Loucy (cell line): ENCODE measurements at regions not wholly inside any gene's neighbourhood (a gene's known extent, or its start where the extent isn't known, plus 50 kb on each side); places are given as distances from the start of the nearest gene placed in this dataset.

Source experiments
- EZH2phosphoT487 ChIP-seq: fragments of 200-600 bp; IDR thresholded peaks from 2 replicates; pipeline ENCODE4 v1.6.1; 2018; ENCODE audit warnings: antibody characterized with exemption, mild to moderate bottlenecking, moderate library complexity, borderline replicate concordance
- TF ChIP-seq, protein P1 (sequence below): fragments of 200-600 bp; sonication (generic); conservative IDR thresholded peaks from 2 replicates; pipeline ENCODE4 v1.5.1; 2014; ENCODE audit warnings: mild to moderate bottlenecking, antibody characterized with exemption, low read length

DNA sequence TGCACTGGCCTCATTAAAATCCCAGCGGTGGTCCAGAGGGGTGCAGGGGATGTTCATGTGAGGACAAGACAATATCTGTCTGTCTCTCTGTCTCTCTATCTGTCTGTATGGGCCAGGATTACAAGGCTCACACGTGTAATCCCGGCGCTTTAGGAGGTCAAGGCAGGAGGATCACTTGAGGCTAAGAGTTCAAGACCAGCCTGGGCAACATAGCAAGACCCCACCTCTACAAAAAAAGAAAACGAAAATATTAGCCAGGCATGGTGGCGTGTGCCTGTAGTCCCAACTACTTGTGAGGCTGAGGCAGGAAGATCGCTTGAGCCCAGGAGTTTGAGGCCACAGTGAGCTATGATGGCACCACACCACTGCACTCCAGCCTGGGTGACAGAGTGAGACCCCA is 117.1 kb downstream of the PHETA1 start:
- TF ChIP-seq, protein P1, sequence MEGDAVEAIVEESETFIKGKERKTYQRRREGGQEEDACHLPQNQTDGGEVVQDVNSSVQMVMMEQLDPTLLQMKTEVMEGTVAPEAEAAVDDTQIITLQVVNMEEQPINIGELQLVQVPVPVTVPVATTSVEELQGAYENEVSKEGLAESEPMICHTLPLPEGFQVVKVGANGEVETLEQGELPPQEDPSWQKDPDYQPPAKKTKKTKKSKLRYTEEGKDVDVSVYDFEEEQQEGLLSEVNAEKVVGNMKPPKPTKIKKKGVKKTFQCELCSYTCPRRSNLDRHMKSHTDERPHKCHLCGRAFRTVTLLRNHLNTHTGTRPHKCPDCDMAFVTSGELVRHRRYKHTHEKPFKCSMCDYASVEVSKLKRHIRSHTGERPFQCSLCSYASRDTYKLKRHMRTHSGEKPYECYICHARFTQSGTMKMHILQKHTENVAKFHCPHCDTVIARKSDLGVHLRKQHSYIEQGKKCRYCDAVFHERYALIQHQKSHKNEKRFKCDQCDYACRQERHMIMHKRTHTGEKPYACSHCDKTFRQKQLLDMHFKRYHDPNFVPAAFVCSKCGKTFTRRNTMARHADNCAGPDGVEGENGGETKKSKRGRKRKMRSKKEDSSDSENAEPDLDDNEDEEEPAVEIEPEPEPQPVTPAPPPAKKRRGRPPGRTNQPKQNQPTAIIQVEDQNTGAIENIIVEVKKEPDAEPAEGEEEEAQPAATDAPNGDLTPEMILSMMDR: no peak
- no peak for TF ChIP-seq EZH2phosphoT487
